ENCODE measurements at regions not wholly inside any gene's neighbourhood (a gene's known extent, or its start where the extent isn't known, plus 50 kb on each side); places are given as distances from the start of the nearest gene placed in this dataset.
A peak's percentile ranks its signal among the peaks of the same experiment; 100 is the strongest.

GRCh38 chr4:92122911-92123310, 180.9 kb upstream of the GRID2 start:
- DNase-seq: no peak

- no peak for DNase-seq
These were observed 175.1 kb upstream of the GRID2 start for GRCh38 chr4:92128676-92129075.

- no peak for DNase-seq
These were observed 174.3 kb upstream of the GRID2 start for GRCh38 chr4:92129408-92129994.

GRCh38 chr4:92136434-92136833, 167.3 kb upstream of the GRID2 start:
- no peak for DNase-seq

- no peak for DNase-seq
These were observed 140.4 kb upstream of the GRID2 start for GRCh38 chr4:92163348-92163747.

- no peak for DNase-seq
These were observed 133.4 kb upstream of the GRID2 start for GRCh38 chr4:92170340-92170739.

GRCh38 chr4:92172203-92172602, 131.6 kb upstream of the GRID2 start:
- no peak for DNase-seq

GRCh38 chr4:92175250-92175649, 128.5 kb upstream of the GRID2 start:
- no peak for DNase-seq

GRCh38 chr4:92182006-92182735, 121.6 kb upstream of the GRID2 start:
- no peak for DNase-seq

GRCh38 chr4:92182736-92183407, 120.9 kb upstream of the GRID2 start:
- DNase-seq: no peak

- no peak for DNase-seq
These were observed 119.9 kb upstream of the GRID2 start for GRCh38 chr4:92183825-92184224.

GRCh38 chr4:92184566-92184965, 119.2 kb upstream of the GRID2 start:
- DNase-seq: no peak

- no peak for DNase-seq
These were observed 117.5 kb upstream of the GRID2 start for GRCh38 chr4:92186239-92186638.

- no peak for DNase-seq
These were observed 114.6 kb upstream of the GRID2 start for GRCh38 chr4:92189146-92189545.

GRCh38 chr4:92198711-92199110, 105.1 kb upstream of the GRID2 start:
- peak; percentile 1 for DNase-seq

- no peak for DNase-seq
These were observed 104.6 kb upstream of the GRID2 start for GRCh38 chr4:92199135-92199534.

GRCh38 chr4:92210906-92211305, 92.9 kb upstream of the GRID2 start:
- no peak for DNase-seq

- no peak for DNase-seq
These were observed 88.3 kb upstream of the GRID2 start for GRCh38 chr4:92215476-92215875.

- no peak for DNase-seq
These were observed 72.3 kb upstream of the GRID2 start for GRCh38 chr4:92231511-92231910.

- DNase-seq: peak; percentile 29
These were observed 71.2 kb upstream of the GRID2 start for GRCh38 chr4:92232566-92232965.

GRCh38 chr4:92234393-92235176, 69.2 kb upstream of the GRID2 start:
- DNase-seq: peak; percentile 93

GRCh38 chr4:92235731-92236130, 68.0 kb upstream of the GRID2 start:
- DNase-seq: no peak

GRCh38 chr4:92236877-92237276, 66.9 kb upstream of the GRID2 start:
- no peak for DNase-seq

GRCh38 chr4:92237559-92237958, 66.2 kb upstream of the GRID2 start:
- no peak for DNase-seq

All from NCI-H226 (cell line).